GM18907 (cell line): ENCODE measurements at regions not wholly inside any gene's neighbourhood (a gene's known extent, or its start where the extent isn't known, plus 50 kb on each side); places are given as distances from the start of the nearest gene placed in this dataset.

Source experiments
- ATAC-seq: cut with Tn5 transposase; IDR thresholded peaks from one replicate; pipeline ENCODE4 v1.9.1; 2021; ENCODE audit warnings: mild to moderate bottlenecking, moderate library complexity; ENCODE audit not compliant: unreplicated experiment

DNA sequence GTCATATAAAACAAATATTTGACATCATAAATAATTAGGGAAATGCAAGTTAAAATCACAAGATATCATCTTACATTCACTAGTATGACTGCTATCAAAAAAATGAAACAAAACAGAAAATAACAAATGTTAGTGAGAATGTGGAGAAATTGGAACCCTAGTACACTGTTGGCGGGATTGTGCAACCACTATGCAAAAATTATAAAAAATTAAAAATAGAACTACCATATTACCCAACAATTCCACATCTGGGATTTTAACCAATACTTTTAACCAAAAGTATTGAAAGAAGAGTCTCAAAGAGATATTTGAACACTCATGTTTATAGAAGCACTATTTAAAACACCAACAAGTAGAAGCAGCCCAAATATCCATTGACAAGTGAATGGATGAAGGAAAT lies 797.2 kb upstream of the ADAMTS5 start:
- ATAC-seq, result no peak

DNA sequence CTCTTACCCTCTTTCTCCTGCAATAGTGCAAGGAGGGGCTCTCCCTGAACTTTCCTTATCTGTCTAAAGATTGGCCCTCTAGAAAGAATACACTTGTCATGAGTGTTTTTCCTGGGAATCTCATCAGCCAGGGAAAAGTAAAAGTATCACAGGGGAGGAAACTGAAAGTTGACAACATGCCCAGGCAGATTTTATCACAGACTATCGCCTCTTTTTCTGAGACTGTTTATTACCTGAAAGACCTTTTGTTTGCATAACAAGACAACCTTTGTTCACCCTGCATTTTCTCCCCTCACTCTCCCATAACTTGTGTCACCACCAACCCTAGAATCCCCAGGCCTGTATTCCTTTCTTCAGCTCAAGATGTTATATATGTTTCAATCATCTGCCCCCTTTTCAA lies 794.7 kb upstream of the ADAMTS5 start:
- no peak for ATAC-seq

DNA sequence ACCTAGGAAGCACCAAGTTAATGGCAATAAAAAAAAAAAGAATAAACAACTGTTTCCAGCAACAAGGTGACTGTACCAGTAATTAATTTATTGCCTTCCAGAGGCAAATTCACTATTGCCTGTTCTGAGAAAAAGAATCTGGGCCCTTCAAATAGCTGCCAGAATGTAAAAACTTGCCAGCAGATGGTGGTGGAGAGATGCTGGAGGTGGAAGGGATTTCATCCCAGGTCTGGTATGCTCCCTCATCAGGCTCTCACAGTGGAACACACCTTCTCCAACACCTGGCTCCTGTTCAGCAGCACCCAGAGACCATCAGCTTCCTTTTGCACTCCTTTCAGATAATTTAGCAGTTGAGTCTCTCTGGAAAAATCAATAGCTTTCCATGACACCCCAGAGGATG lies 792.9 kb upstream of the ADAMTS5 start:
- ATAC-seq, result no peak

DNA sequence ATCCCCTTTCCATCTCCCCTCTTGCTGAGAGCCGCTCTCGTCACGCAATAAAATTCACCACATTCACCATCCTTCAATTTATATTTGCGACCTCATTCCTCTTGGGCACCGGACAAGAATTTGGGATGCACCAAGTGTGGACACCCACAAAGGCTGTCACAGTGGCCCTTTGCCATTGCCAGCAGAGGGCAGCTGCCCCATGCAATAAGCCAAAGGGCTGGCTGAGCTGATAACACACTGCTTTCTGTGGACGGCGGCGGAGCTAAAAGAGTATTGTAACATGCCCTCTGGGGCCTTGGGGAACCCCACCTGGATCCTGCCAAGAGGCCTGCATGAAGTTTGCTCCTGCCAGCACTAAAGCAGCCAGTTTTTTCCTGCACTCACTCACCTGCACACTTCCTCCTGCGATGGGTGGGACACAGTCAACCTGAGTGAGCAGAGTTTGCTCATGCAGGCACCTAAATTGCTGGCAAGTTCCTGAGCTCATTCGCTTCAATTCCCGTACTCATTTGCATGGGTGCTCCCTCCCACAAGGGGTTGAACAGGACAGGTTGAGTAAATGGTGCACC lies 792.3 kb upstream of the ADAMTS5 start:
- no peak for ATAC-seq

DNA sequence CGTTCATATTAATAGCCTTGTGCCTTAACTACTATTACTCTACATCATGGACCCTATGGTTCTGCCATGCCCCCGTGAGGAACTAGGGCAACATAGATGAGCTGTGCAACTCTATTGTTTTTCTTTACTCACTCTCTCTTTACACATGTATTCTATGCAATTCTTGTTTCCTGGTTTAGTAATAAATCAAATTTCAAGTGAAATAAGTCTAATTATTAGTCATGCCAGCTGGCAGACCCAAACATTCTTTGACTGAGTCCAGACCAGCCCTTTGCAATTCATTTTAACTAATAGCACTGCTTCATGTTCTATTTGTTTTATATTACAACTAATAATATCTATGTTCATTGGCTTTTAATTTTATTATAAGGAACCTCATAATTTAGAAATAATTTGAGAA lies 789.3 kb upstream of the ADAMTS5 start:
- ATAC-seq, result no peak

DNA sequence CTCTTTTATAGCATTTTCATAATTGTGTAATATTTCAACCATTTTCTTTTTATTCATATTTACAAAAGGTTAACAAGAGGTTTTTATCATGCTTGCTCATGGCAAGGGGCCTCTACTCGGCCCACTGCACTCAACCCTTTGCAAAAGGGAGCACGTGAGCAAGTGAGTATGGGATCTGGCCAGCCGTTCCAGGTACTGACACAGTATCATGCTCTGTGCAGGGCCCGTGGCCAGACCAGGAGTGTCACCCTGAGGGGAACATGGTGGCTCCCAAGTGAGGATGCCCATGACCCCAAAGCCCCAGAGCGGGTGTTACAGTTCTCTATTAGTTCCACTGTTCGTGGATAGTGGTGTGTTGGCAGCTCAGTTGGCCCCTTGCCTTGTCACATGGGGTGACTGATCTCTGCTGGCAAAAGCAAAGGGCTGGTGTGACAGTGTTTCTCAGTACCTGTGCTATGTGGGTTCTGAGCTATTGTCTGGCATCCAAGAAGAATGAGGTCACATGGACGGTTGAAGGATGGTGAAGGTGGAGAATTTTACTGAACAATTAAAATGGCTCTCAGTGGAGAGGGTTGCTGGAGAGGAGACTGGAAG lies 777.2 kb upstream of the ADAMTS5 start:
- no peak for ATAC-seq

DNA sequence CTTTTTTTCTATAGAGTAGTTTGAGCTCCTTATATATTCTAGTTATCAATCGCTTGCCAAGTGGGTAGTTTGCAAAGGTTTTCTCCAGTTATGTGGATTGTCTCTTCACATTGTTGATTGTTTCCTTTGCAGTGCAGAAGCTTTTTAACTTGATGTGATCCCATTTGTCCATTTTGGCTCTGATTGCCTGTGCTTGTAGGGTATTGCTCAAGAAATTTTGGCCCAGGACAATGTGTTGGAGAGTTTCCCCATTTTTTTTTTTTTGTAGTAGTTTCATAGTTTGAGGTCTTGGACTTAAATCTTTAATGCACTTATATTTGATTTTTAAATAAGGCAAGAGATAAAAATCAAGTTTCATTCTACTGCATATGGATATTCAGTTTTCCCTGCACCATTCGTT lies 774.8 kb upstream of the ADAMTS5 start:
- no peak for ATAC-seq

DNA sequence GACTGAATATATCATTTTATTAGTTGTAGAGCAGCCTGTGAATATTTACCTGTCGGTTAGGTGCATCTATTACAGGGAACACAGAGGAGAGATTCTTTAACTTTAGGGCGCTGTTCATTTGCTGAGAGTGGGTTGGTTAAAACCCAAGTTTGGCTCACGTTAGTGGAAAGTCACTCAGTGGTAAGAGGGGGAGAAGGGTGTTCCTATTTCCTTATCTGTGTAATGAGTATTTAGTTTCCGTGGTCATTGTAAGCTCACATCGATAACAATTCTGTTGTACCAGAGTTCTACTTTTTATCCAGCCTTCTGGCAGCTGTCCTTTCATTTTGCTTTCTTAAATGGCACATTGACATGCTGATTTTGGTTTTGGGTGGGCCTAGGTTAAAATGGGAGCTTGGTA lies 773.2 kb upstream of the ADAMTS5 start:
- ATAC-seq, result no peak

DNA sequence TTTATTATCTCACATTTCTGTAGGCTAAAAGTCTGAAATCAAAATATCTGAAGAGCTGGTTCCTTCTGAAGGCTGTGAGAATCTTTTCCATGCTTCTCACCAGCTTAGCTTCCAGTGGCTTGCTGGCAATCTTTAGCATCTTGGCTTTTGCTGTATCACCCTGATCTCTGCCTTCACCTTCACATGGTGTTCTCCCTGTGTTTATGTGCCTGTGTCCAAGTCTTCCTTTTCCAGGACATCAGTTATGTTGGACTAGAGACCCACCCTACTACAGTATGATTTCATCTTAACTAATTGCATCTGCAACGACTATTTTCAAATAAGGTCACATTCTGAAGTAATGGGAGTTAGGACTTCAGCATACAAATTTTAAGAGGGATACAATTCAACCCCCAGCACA lies 772.3 kb upstream of the ADAMTS5 start:
- ATAC-seq, result no peak

DNA sequence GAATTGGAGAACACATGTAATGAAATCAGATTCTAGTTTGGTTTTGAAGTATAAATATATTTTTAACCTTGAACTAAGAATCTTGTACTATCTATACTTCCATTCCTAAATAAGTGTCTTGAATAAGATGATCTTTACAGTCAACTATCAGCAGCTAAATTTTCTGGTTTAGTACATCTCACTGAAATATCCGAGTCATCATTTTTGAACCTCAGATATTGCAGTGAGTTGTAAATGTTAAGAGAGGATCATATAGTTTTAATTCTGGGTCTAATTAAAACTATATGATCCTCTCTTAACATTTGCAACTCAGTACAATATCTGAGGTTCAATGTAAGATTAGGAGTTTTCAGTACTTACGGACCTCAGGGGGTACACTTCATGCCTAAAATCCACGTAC lies 768.8 kb upstream of the ADAMTS5 start:
- ATAC-seq, result no peak

DNA sequence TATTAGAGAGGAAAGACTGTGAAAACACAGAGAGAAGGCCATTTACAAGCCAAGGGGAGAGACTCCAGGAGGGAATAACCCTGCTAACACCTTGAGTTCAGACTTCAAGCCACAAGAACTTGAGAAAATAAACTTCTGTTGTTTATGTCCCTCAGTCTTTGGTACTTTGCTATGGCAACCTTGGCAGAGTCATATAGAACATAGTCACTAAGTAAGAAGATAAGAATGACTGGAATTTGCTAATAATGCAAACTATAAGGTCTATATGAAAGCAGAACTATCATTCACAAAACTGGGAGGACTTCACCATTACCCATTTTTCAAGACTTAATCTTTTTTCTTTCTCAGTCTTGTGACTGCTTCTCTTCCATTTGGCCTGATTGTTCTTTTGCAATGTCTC lies 767.3 kb upstream of the ADAMTS5 start:
- no peak for ATAC-seq

DNA sequence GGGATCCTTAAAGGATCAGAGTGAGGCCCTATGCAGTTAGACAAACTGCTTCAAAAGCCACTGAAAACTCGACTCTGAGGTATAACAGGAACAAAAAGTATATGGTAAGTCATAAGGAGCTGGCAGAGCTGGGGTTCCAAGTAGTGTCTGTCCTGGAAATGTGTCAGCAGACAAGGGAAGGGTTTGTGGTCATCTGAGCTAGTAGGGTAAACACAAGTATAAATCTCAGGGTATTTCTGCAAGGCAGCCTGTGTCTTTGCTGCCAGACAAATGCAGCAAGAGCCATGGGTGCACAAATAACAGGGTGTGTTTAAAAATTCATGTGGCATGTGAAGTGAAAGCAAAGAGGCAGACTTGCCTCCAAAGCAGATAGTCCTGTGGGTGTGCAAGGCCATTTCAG lies 759.0 kb upstream of the ADAMTS5 start:
- no peak for ATAC-seq

DNA sequence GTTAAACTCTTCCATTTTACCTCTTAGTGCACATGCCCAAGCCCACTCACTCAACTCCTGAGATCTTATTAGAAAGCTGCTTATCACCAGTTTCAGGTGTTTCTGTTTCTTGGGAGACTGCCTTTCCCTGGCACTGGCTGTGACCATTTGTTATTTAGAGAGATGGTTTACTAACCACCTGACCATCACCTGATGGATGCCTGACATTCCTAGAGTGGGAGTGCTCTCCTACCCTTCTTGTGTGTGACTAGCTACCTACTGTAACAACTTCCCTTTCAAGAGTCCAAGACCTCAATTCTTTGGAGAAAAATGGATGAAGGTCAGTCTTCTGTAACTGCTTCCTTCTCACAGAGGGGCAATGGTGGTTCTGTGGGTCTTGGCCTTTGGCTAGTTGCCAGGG lies 755.2 kb upstream of the ADAMTS5 start:
- ATAC-seq, result no peak

DNA sequence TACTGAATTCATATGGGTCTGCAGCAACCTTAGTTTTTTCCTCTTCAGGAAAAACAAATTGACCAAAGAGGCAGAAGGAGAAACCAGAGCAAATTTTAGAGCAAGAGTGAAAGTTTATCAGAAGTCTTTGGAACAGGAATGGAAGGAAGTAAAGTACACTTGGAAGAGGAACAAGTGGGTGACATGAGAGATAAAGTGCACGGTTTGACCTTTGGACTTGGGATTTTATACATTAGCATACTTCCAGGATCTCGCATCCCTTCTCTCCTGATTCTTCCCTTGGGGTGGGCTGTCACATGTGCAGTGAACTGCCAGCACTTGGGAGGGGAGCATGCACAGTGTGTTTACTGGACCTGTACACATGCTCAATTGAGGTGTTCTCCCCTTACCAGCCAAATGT lies 754.8 kb upstream of the ADAMTS5 start:
- ATAC-seq, result no peak

DNA sequence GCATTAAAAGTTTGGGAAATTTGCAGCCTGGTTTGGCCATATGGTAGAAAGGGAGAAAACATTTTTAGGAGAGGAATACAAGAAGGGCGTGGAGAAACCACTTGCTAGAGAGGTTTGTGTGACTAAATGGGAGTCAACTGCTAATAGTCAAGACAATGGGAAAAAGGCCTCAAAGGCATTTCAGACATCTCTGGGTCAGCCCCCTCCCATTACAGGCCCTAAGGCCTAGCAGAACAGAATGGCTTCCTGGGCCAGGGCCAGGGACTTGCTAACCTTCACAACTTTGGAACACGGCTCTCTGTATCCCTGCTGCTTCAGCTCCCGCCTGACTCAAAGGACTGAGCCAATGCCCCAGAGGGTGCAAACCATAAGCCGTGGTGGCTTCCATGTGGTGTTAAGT lies 752.3 kb upstream of the ADAMTS5 start:
- no peak for ATAC-seq

DNA sequence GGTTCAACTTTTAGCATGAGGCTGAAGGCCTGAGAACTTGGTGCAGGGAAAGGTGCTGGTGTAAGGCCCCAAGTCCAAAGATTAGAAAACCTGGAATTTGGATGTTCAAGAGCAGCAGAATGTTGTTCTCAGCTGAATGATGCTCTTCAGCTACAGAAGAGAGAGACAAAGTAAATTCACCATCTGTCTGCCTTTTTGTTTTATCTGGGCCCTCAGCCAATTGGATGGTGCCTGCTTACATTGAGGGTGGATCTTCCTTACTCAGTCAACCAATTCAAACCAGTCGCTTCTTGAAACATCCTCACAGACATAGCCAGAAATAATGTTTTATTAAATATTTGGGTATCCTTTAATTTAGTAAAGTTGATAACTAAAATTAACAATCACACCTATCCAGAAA lies 748.2 kb upstream of the ADAMTS5 start:
- ATAC-seq, result no peak

DNA sequence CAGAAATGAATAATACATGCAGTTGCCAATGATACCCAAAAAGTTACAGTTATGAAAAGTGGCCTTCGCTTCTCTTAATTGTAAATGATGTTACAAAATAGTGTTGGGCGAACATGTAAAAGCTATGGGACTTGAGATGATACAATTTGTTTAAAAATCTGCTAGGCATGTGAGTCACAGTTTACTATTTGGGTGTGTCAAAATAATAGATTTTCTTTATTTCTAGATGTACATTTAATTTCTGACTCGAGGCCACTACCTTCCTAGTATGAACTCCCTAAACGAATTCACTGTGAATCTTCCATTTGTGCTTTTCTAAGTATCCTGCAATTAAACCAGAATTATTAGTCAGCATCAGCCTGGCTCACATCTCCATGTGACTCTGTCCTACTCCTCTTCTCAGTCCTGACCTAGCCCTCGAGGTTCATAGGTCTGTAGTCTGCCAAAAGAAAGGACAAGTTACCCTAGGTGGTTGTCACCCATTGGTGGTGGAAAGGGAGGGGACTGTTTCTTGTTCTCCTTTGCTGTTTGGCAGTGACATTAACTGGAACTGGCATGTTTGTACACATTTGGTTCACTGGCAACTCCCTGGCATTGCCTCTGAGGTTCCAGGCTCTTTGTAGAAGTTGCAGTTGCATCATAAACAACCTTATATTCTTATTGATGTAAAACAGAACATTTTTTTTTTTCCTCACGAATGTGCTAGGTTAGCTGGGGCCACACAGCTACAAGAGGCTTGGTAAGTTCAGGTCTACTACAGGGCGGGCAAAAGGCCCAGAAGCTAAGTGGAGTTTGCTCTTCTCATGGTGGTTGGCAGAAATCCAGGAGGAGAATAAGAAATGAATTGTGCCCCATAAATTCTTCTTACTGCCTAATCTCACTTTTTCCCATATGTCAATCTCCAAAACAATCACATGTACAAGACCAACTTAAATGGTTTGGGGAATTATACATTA lies 746.5 kb upstream of the ADAMTS5 start:
- ATAC-seq, result no peak

DNA sequence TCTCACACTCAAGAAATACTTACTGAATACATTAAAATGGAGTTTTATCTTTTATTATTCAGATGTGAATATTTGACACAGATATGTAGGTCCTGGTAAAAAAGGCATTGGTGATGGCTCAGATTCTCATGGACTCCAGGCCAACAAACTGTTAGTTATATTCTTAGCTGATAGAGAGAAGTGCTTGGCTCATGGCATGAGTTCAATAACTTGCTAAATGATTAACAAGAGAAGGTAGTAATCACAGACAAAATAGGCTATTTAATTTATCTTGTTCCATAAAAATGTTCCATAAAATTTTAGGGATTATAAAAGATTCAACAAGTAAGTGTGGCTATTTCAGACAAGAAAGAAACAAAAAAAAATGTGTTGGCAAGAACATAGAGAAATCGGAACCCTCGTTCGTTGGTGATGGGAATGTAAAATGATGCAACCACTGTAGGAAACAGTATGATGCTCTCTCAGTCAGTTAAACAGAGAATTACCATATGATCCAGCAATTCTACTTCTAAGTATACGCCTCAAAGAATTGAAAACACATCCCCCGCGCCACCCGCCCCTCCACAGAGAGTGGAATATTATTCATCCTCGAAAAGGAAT lies 737.8 kb upstream of the ADAMTS5 start:
- ATAC-seq, result no peak

DNA sequence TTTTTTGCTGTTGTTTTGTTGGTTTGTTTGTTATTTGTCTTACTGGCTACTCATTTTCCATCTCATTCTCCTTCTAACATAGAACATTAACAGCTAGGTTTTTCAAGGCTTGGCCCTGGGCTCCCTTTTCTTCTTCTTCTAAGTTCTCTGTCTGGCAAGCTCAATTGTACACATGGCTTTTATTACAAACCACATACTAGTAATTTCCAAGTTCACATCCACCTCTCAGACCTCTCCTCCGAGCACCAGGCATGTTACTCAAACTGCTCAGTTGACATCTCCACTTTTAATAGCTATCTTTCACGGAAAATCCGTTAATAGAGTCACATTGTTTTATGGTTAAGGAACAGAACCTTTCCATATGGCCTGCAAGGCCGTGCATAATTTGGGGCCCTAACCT lies 736.9 kb upstream of the ADAMTS5 start:
- no peak for ATAC-seq

DNA sequence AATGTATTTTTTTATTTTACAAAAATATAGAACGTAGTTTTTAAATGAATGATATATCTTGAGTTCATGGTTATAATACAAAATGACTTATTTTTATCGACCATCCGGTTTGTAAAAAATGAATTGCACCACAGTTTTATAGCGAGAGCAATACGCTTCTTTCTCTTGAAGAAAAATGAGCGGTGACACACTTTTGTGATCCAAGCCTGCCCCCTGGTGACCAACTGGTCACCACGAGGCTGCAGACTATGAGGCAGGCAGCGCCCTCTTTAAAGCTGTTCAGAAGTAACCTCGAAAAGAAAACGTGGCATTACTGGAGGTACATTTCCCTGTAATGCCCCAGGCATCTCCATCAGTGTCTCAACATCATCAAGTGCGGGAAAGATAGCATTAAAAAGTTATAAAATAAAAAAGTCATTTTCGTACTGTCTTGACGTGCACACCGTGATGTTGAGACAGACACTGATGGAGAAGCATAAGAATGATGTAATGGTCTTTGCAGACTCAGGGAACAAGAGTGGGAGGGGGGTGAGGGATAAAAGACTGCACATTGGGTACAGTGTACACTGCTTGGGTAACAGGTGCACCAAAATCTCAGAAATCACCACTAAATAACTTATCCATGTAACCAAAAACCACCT lies 734.2 kb upstream of the ADAMTS5 start:
- ATAC-seq, result no peak

DNA sequence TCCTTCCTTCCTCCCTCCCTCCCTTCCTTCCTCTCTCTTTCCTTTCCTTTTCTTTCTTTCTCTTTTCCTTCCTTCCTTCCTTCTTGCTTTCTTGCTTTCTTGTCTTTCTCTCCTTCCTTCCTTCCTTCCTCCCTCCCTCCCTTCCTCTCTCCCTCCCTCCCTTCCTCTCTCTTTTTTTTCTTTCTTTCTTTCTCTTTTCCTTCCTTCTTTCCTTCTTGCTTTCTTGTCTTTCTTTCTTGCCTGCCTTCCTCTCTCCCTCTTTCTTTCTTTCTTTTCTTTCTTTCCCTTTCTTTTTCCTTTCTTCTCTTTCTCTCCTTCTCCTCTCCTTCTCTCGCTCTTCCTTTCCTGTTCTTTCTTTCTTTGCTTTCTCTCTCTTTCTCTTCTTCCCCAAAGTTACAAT lies 728.4 kb upstream of the ADAMTS5 start:
- ATAC-seq, result no peak
